ENCODE measurements at regions not wholly inside any gene's neighbourhood (a gene's known extent, or its start where the extent isn't known, plus 50 kb on each side); places are given as distances from the start of the nearest gene placed in this dataset.

DNA sequence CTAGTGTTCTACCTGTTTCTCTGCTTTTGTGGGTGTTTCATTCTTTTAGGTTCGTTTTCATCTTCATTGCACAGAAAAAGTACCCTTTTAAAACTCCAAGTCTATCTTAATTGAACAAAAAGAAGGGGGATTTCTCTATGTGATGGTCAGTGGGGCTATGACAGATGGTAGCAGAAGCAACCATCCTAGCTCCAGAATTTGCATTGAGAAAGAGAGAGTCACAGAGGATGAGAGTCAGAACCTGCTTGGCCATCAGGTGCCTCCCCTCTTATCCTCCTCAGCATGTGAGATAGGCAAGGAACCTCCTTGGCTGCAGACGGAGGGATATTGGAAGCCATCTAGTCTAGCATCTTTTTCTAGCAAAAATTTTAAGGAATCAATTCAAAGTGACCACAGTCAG lies 398.0 kb upstream of the DCC start:
- no peak overlapping the region for H3K4me3 ChIP-seq (ENCODE audit: low read depth, low read length)
- TF ChIP-seq, protein P1, sequence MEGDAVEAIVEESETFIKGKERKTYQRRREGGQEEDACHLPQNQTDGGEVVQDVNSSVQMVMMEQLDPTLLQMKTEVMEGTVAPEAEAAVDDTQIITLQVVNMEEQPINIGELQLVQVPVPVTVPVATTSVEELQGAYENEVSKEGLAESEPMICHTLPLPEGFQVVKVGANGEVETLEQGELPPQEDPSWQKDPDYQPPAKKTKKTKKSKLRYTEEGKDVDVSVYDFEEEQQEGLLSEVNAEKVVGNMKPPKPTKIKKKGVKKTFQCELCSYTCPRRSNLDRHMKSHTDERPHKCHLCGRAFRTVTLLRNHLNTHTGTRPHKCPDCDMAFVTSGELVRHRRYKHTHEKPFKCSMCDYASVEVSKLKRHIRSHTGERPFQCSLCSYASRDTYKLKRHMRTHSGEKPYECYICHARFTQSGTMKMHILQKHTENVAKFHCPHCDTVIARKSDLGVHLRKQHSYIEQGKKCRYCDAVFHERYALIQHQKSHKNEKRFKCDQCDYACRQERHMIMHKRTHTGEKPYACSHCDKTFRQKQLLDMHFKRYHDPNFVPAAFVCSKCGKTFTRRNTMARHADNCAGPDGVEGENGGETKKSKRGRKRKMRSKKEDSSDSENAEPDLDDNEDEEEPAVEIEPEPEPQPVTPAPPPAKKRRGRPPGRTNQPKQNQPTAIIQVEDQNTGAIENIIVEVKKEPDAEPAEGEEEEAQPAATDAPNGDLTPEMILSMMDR (IDR thresholded peaks at IDR 0.05; ENCODE audit: insufficient read depth, low read length), result no peak
- no peak for DNase-seq (ENCODE audit: low read depth)

DNA sequence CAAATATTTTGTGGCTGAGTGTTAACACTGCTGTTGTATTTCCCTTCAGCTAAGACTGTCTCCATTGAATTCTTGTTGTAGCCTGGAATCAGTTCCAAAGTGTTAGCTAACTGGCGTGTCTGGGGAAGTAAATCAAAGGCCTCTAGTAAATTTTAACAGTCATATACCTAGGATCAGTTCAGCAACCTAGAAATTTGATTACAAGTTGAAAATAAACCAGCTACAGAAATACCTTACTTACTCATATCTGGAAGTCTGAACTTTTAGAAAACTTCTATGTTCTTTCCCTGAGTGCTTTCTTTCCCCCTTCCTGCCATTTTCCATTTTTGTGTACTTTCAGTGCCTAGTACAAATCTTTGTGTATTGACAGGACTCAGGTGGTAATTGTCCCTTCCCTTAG lies 396.7 kb upstream of the DCC start:
- TF ChIP-seq, protein P1 (IDR thresholded peaks at IDR 0.05; ENCODE audit: insufficient read depth, low read length), result no peak
- no peak overlapping the region for H3K4me3 ChIP-seq (ENCODE audit: low read depth, low read length)
- no peak for DNase-seq (ENCODE audit: low read depth)

GRCh38 chr18:51946946-51947345 lies 393.1 kb upstream of the DCC start:
- TF ChIP-seq, protein P1 (IDR thresholded peaks at IDR 0.05; ENCODE audit: insufficient read depth, low read length), result no peak
- no peak overlapping the region for H3K4me3 ChIP-seq (ENCODE audit: low read depth, low read length)
- no peak for DNase-seq (ENCODE audit: low read depth)

DNA sequence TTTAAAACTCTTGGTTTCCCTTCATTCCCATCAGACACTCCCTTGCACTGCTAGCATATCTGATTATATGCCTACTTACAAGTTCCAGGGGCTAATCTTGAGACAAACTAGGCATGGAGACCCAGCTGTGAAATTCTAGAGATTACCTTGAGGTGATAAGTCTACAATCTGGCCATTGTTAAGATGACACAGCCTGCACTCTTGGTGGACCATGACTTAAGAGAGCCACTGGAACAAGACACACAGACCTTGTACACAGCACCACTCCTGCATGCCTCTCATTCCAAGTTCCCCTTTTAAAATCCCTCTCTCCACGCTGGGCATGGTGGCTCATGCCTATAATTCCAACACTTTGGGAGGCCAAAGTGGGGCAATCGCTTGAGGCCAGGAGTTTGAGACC lies 387.2 kb upstream of the DCC start:
- TF ChIP-seq, protein P1 (IDR thresholded peaks at IDR 0.05; ENCODE audit: insufficient read depth, low read length), result no peak
- H3K4me3 ChIP-seq (ENCODE audit: low read depth, low read length), result no peak overlapping the region
- DNase-seq (ENCODE audit: low read depth), result no peak

DNA sequence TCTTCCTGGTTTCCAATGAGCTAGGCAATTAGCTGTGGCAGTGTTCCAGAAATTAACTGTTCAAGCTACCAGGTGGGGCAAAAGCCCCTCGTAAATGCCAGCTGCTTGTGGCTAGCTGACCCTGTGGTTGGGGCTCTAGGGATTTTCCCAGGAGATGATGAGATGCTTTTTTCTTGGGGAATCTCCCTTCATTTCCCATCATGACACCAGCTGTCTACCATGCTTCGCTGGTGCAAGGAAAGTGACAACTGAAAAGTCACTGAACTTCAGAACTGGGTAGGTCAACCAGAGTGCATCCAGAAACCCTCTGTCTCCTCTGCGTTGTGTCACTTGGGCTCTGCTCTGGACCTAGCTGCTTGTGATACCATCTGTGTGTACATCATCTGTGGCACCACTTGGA lies 386.5 kb upstream of the DCC start:
- H3K4me3 ChIP-seq (ENCODE audit: low read depth, low read length), result no peak overlapping the region
- TF ChIP-seq, protein P1 (IDR thresholded peaks at IDR 0.05; ENCODE audit: insufficient read depth, low read length), result no peak
- no peak for DNase-seq (ENCODE audit: low read depth)

- TF ChIP-seq, protein P1 (IDR thresholded peaks at IDR 0.05; ENCODE audit: insufficient read depth, low read length), result no peak
- DNase-seq (ENCODE audit: low read depth), result no peak
- no peak overlapping the region for H3K4me3 ChIP-seq (ENCODE audit: low read depth, low read length)
These were observed 384.9 kb upstream of the DCC start for GRCh38 chr18:51955136-51955535.

DNA sequence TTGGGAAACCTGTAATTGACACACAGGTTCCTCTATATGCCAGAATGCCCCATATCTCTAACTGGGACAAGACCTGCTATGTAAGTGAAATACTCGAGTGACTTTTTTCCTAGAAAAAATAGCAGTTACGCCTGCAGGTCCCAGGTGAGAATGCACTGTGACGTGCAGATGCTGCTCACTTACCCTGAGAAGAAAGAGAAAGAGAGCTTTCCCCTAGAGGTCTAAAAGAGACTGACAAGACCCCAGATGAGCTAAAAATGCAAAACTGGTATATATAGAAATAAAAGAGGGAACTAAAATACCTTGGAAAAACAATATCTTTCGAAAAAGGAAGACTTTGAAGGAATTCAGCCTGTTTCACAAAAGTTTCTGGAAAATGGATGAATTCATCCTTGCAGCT lies 383.0 kb upstream of the DCC start:
- H3K4me3 ChIP-seq (ENCODE audit: low read depth, low read length), result no peak overlapping the region
- TF ChIP-seq, protein P1 (IDR thresholded peaks at IDR 0.05; ENCODE audit: insufficient read depth, low read length), result no peak
- DNase-seq (ENCODE audit: low read depth), result no peak
